GM12892 (cell line): ENCODE measurements at regions not wholly inside any gene's neighbourhood (a gene's known extent, or its start where the extent isn't known, plus 50 kb on each side); places are given as distances from the start of the nearest gene placed in this dataset.

Experiments
- POLR2AphosphoS5 ChIP-seq: IDR thresholded peaks from 2 replicates; pipeline ENCODE4 v1.6.1; 2011; ENCODE audit warnings: low read depth, low read length, control low read depth
- TAF1 ChIP-seq: IDR thresholded peaks from 2 replicates; pipeline ENCODE4 v1.6.1; 2011; ENCODE audit warnings: low read depth, mild to moderate bottlenecking, control low read depth, low read length, borderline replicate concordance

DNA sequence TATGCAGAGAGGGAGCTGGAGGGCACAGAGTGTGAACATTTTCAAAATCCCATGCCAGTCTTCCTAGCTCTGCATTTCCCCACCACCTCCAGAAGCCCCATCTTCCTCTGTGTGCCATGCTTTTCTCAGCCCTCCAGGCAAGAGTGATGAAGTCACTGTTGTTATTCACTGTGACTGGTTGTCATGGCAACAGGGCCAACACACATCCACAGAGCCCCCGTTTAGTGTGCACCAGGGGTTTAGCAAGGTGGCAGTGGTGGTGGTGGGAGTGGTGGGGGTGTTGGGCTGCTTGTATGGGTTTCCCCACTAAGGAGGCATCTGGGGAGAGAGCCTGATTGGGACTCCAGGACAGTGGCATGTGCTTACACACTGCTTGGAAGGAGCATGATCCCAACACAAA lies 309.9 kb upstream of the ASIC2 start:
- TF ChIP-seq POLR2AphosphoS5 (no peak), TAF1 (no peak)
